Stomach (tissue), 8 donors: ENCODE measurements at regions not wholly inside any gene's neighbourhood (a gene's known extent, or its start where the extent isn't known, plus 50 kb on each side); places are given as distances from the start of the nearest gene placed in this dataset.
"Not testable (repeated sequence)": the region's sequence is repeated elsewhere in the genome, so short reads cannot be mapped to it uniquely, and the experiment has no call there.

Experiments
- DNase-seq, 2 donors: peaks; one replicate each; pipeline versions ENCODE4 v3.0.0 to v3.0.0-alpha.2; 2013 to 2019
- H3K27ac ChIP-seq, 5 donors: fragments of 200-600 bp in 4 of 5; sonication (generic) in 4 of 5; one replicate each; pipeline ENCODE4 v1.5.1; 2013 to 2019; ENCODE audit warnings: mild to moderate bottlenecking in 1 of 5, moderate library complexity in 1 of 5
- H3K27me3 ChIP-seq, 3 donors: fragments of 200-600 bp; sonication (generic); one replicate each; pipeline ENCODE4 v1.5.1; 2017 to 2019; ENCODE audit warnings: mixed run types in 1 of 3
- H3K36me3 ChIP-seq, 4 donors: fragments of 200-600 bp; sonication (generic); 1 replicate in 3 of 4; 2 replicates in 1 of 4; pipeline ENCODE4 v1.5.1; 2016 to 2019
- H3K4me1 ChIP-seq, 4 donors: fragments of 200-600 bp; sonication (generic); one replicate each; pipeline ENCODE4 v1.5.1; 2016 to 2019
- H3K4me3 ChIP-seq, 4 donors: fragments of 200-600 bp; sonication (generic) in 3 of 4; one replicate each; pipeline ENCODE4 v1.5.1; 2016 to 2019; ENCODE audit warnings: mild to moderate bottlenecking in 1 of 4
- H3K9me3 ChIP-seq, 4 donors: fragments of 200-600 bp; sonication (generic); one replicate each; pipeline ENCODE4 v1.5.1; 2016 to 2019
- EP300 ChIP-seq: sonication (generic); formaldehyde crosslinking; IDR thresholded peaks from one replicate; pipeline ENCODE4 v1.6.1; 2017; ENCODE audit warnings: antibody characterized with exemption
- POLR2A ChIP-seq, 4 donors: fragments of 450-650 bp; IDR thresholded peaks; one replicate each; pipeline ENCODE4 v1.6.1; 2016; ENCODE audit warnings: antibody characterized with exemption in 4 of 4, control low read depth in 2 of 4, mild to moderate bottlenecking in 1 of 4, moderate library complexity in 1 of 4
- POLR2AphosphoS5 ChIP-seq, 3 donors: sonication (generic); formaldehyde crosslinking; IDR thresholded peaks; one replicate each; pipeline ENCODE4 v1.6.1; 2016; ENCODE audit warnings: antibody characterized with exemption in 3 of 3
- WGBS, 5 donors: extraction: QIAGEN DNeasy Blood & Tissue Kit in 3 of 5; methylation state at CpG; one replicate each; pipeline versions ENCODE4 v1.1.5 to v1.1.7; 2013 to 2018; 5-methylcytosine and 5-hydroxymethylcytosine counted together
- intact Hi-C: fragments of 100-400 bp; cut with DNase I; formaldehyde crosslinking; loops from one replicate; pipeline ENCODE4 v1.15.1; 2023; ENCODE audit warnings: low total_unique reads
- TF ChIP-seq, protein P1 (sequence below), 7 experiments: fragments of 450-650 bp in 4 of 7; fragments of 200-600 bp in 3 of 7; sonication (generic) in 3 of 7; IDR thresholded peaks; one replicate each; pipeline ENCODE4 v1.5.1; 2016 to 2019; ENCODE audit warnings: antibody characterized with exemption in 7 of 7, control low read depth in 2 of 7, mild to moderate bottlenecking in 1 of 7
- donor health status: healthy with polysubstance abuse.
- donor health status: Bipolar disorder and iron deficiency.
- donor health status: healthy.

DNA sequence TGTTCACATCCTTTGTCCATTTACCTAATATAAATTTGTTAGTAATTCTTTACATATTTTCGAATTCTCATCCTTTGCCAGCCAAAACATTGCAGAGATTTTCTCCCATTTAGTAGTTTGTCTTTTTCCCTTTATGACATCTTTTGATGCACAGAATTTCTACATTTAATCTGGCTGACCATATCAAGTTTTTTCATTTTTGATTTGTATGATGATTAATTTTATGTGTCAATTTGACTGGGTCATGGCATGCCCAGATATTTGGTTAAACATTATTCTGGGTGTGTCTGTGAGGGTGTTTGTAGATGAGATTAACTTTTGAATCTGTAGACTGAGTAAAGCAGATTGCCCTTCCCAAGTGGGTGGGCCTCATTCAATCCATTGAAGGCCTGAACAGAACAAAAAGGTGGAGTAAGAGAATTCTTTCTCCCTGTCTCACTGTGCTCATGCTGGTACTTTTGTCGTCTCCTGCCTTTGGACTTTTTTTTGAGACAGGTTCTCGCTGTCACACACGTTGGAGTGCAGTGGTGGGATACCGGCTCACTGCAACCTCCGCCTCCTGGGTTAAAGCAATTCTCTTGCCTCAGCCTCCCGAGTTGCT is 72.1 kb upstream of the EPB41L1 start:
- no peaks in the 10 kb centered on the region for H3K9me3 ChIP-seq
- H3K27me3 ChIP-seq, result peaks cover 0 to 12% (median 0%) of the 10 kb centered on the region in 3 donors
- intact Hi-C loops, result no loop called here
- H3K4me1 ChIP-seq, result peaks cover 0 to 15% (median 9%) of the 10 kb centered on the region in 4 donors
- 60 to 67% (median 62%) methylated on average over 7 of the region's 7 CpGs for WGBS, 5 donors
- H3K4me3 ChIP-seq, result no peak overlapping the region
- peak in 1 of 2 donors; percentile 28 for DNase-seq
- no peaks in the 10 kb centered on the region for H3K36me3 ChIP-seq
- H3K27ac ChIP-seq, result peak overlapping the region; percentile 49 to 87 (median 78)
- TF ChIP-seq POLR2A (IDR thresholded peaks at IDR 0.05) (no peak), POLR2AphosphoS5 (IDR thresholded peaks at IDR 0.05) (peak in 2 of 3 donors; percentile 19 to 42)

GRCh38 chr20:36083200-36083599 is 71.3 kb upstream of the EPB41L1 start:
- H3K4me3 ChIP-seq, H3K9me3 ChIP-seq, intact Hi-C loops, H3K27me3 ChIP-seq, H3K36me3 ChIP-seq: not testable (repeated sequence)
- DNase-seq, result peak; percentile 64 to 82
- 27 to 50% (median 37%) methylated on average over 4 of the region's 4 CpGs for WGBS, 5 donors
- Histone ChIP-seq H3K27ac (peak overlapping the region; percentile 49 to 87 (median 80)), H3K4me1 (peaks cover 0 to 15% (median 9%) of the 10 kb centered on the region in 4 donors)
- TF ChIP-seq POLR2AphosphoS5 (IDR thresholded peaks at IDR 0.05), result peak in 2 of 3 donors; percentile 15 to 62

DNA sequence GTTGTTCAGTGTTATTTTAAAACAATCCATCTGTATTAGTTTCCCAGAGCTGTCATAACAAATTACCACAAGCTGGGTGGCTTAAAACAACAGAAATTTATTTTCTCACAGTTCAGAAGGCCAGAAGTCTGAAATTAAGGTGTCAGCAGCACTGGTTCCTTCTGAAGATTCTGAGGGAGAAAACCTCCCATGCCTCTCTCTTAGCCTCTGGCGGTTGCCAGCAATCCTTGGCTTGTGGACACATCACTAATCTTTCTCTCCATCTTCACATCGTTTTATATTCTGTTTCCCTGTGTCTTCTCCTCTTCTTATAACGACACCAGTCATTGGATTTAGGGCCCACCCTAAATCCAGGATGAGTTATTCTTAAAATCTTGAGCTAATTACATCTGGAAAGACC is 70.2 kb upstream of the EPB41L1 start:
- Histone ChIP-seq H3K4me3 (no peak overlapping the region), H3K36me3 (no peaks in the 10 kb centered on the region), H3K4me1 (peaks cover 0 to 15% (median 9%) of the 10 kb centered on the region in 4 donors), H3K27ac (peak overlapping the region; percentile 62 to 87 (median 80)), H3K9me3 (no peaks in the 10 kb centered on the region), H3K27me3 (no peaks in the 10 kb centered on the region)
- TF ChIP-seq EP300, result no peak
- no peak for TF ChIP-seq POLR2AphosphoS5 (IDR thresholded peaks at IDR 0.05)
- TF ChIP-seq POLR2A (IDR thresholded peaks at IDR 0.05), result no peak
- TF ChIP-seq, protein P1, sequence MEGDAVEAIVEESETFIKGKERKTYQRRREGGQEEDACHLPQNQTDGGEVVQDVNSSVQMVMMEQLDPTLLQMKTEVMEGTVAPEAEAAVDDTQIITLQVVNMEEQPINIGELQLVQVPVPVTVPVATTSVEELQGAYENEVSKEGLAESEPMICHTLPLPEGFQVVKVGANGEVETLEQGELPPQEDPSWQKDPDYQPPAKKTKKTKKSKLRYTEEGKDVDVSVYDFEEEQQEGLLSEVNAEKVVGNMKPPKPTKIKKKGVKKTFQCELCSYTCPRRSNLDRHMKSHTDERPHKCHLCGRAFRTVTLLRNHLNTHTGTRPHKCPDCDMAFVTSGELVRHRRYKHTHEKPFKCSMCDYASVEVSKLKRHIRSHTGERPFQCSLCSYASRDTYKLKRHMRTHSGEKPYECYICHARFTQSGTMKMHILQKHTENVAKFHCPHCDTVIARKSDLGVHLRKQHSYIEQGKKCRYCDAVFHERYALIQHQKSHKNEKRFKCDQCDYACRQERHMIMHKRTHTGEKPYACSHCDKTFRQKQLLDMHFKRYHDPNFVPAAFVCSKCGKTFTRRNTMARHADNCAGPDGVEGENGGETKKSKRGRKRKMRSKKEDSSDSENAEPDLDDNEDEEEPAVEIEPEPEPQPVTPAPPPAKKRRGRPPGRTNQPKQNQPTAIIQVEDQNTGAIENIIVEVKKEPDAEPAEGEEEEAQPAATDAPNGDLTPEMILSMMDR (IDR thresholded peaks at IDR 0.05), result no peak
- intact Hi-C loops, result no loop called here
- 89 to 96% (median 92%) methylated on average over 3 of the region's 3 CpGs for WGBS, 5 donors
- DNase-seq, result no peak

DNA sequence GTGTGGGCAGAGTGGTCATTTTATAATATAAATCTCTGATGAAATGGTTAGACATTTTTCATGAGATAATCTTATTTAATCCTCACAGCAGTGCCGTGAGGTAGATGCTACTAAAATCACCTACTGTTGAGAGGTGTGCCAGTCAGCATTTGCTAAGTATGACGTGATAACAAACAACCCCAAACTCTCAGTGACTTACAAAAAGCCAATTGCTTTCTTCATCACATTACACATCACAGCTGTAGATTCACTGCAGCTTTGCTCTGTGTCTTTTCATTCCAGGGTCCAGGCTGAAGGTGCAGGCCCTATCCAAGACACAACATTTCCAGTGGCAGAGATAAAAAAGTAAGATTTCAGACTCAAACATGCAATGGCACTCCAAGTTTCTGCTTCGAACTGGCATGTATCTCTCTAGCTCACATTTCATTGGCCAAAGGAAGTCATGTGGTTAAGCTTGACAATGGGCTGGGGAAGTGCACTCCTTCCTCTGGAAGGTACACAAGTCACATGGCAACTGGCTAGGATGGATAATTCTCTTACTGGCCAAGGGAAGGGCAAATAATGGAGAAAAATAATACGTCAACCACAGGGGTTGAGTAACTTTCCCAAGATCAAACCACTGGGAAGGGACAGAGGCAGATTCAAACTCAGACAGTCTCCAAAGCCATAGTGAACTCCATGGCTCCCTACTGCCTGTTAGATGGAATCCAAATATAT is 69.5 kb upstream of the EPB41L1 start:
- Histone ChIP-seq H3K27ac (peak overlapping the region; percentile 78 to 89 (median 82)), H3K4me1 (peaks cover 0 to 15% (median 9%) of the 10 kb centered on the region in 4 donors), H3K27me3 (no peaks in the 10 kb centered on the region), H3K4me3 (no peak overlapping the region), H3K36me3 (no peaks in the 10 kb centered on the region), H3K9me3 (no peaks in the 10 kb centered on the region)
- peak in 1 of 2 donors; percentile 52 for DNase-seq
- intact Hi-C loops, result no loop called here
- no peak for TF ChIP-seq EP300
- peak in 2 of 3 donors; percentile 28 to 67 for TF ChIP-seq POLR2AphosphoS5 (IDR thresholded peaks at IDR 0.05)
- WGBS, 5 donors, result 55 to 75% (median 66%) methylated on average over 4 of the region's 4 CpGs

DNA sequence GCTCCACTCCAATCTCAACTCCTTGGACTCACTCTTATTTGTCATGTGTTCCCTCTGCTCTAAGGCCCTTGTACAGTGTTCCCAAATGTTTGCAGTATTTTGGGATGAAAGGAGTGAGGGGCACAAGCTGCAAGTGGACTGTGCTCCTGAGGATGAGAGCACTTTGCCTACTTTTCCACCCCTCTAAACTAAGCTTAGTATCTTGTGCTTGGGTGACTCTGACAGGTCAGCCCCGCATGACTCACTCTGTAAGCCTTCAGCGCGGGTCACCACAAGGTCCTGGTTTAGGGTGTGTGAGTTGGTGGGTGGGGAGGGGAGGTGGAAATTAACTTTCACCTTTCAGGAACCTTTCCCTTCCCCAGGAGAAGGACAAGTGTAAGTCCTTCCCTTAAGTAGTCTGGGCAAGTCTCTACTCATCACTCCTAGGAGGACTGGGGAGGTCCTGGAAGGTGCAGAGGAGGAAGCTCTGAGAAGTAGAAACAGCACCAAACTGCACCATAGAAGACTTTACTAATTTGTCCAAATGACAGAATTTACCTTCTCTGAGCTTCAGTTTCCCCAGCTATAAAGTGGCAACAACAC is 68.8 kb upstream of the EPB41L1 start:
- no peak overlapping the region for H3K4me3 ChIP-seq
- H3K4me1 ChIP-seq, result peaks cover 0 to 15% (median 9%) of the 10 kb centered on the region in 4 donors
- peak in 2 of 3 donors; percentile 71 to 78 for TF ChIP-seq POLR2AphosphoS5 (IDR thresholded peaks at IDR 0.05)
- TF ChIP-seq, protein P1 (IDR thresholded peaks at IDR 0.05), result no peak
- no peak for TF ChIP-seq EP300
- TF ChIP-seq POLR2A (IDR thresholded peaks at IDR 0.05), result no peak
- DNase-seq, result peak; percentile 70 to 89
- no peaks in the 10 kb centered on the region for H3K9me3 ChIP-seq
- H3K27me3 ChIP-seq, result peaks cover 0 to 2% (median 0%) of the 10 kb centered on the region in 3 donors
- H3K27ac ChIP-seq, result peak overlapping the region; percentile 78 to 89 (median 82)
- intact Hi-C loops, result no loop called here
- WGBS, 5 donors, result 21 to 47% (median 28%) methylated on average over 2 to 3 of the region's 3 CpGs
- no peaks in the 10 kb centered on the region for H3K36me3 ChIP-seq
